SK-N-MC (cell line): ENCODE measurements at regions not wholly inside any gene's neighbourhood (a gene's known extent, or its start where the extent isn't known, plus 50 kb on each side); places are given as distances from the start of the nearest gene placed in this dataset.

ENCODE experiments used
- EZH2 ChIP-seq: fragments of 200-600 bp; sonication (generic); IDR thresholded peaks from one replicate; pipeline ENCODE4 v1.6.1; 2017; ENCODE audit warnings: antibody characterized with exemption
- FOXP2 ChIP-seq: optimal IDR thresholded peaks from 2 replicates; pipeline ENCODE3; 2011; ENCODE audit warnings: mild to moderate bottlenecking, moderate library complexity; ENCODE audit not compliant: insufficient read depth; ENCODE audit errors: extremely low read length, control extremely low read depth
- POLR2AphosphoS5 ChIP-seq: IDR thresholded peaks from 2 replicates; pipeline ENCODE4 v1.6.1; 2012; ENCODE audit warnings: mild to moderate bottlenecking, low read depth, low read length, borderline replicate concordance

- TF ChIP-seq EZH2 (no peak), POLR2AphosphoS5 (no peak), FOXP2 (no peak)
Measured at GRCh38 chr12:67752226-67752732, 103.7 kb downstream of the DYRK2 start.
